Fibroblast of lung (primary cell): ENCODE measurements at regions not wholly inside any gene's neighbourhood (a gene's known extent, or its start where the extent isn't known, plus 50 kb on each side); places are given as distances from the start of the nearest gene placed in this dataset.

ENCODE experiments used
- CTCF ChIP-seq, 2 donors: IDR thresholded peaks in 1 of 2; conservative IDR thresholded peaks in 1 of 2; 1 replicate in 1 of 2; 2 replicates in 1 of 2; pipeline ENCODE4 v1.5.1; 2011 to 2012; ENCODE audit warnings: low read length in 2 of 2, control low read depth in 1 of 2, inconsistent platforms in 1 of 2, low read depth in 1 of 2, mild to moderate bottlenecking in 1 of 2
- EZH2 ChIP-seq: IDR thresholded peaks from 2 replicates; pipeline ENCODE4 v1.5.1; 2012; ENCODE audit warnings: low read length, control low read depth, mild to moderate bottlenecking; ENCODE audit errors: missing control alignments

GRCh38 chr4:3820806-3821579, 54.8 kb downstream of the ADRA2C start:
- TF ChIP-seq CTCF (conservative IDR thresholded peaks at IDR 0.05 in 1 of 2, IDR thresholded peaks at IDR 0.05 in 1 of 2; ENCODE audit: low read depth in 1 of 2, low read length in 2 of 2): no peak
- TF ChIP-seq EZH2: no peak
